ENCODE measurements at regions not wholly inside any gene's neighbourhood (a gene's known extent, or its start where the extent isn't known, plus 50 kb on each side); places are given as distances from the start of the nearest gene placed in this dataset.

DNA sequence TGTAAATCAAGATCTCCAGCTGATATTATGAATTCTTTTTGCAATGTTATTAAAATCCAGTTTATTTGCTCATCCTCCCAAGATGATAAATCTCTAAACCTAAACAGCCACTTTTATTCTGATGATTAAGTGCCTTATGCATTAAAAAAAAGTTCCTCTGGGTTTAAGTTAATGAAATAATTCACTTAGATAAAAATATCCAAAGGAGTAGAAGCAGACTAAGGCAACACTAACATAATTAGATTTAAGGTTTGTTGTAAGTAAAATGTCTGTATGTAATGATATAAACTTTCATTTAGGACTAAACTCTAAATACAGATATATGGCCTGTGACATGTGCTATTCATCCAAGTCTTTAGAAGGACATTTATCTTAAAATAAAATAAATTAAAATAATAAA lies 457.2 kb downstream of the TENT5A start:
- H3K4me3 ChIP-seq (ENCODE audit: low read depth, low read length) = no peak overlapping the region
- no peak for DNase-seq (ENCODE audit: low read depth)
- TF ChIP-seq, protein P1, sequence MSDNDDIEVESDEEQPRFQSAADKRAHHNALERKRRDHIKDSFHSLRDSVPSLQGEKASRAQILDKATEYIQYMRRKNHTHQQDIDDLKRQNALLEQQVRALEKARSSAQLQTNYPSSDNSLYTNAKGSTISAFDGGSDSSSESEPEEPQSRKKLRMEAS (IDR thresholded peaks at IDR 0.05; ENCODE audit: low read depth, low read length) = no peak
- TF ChIP-seq MYC (IDR thresholded peaks at IDR 0.05; ENCODE audit: low read depth, low read length) = no peak
- TF ChIP-seq POLR2A (IDR thresholded peaks at IDR 0.05; ENCODE audit: extremely low read depth, insufficient read length) = no peak
- TF ChIP-seq, protein P2, sequence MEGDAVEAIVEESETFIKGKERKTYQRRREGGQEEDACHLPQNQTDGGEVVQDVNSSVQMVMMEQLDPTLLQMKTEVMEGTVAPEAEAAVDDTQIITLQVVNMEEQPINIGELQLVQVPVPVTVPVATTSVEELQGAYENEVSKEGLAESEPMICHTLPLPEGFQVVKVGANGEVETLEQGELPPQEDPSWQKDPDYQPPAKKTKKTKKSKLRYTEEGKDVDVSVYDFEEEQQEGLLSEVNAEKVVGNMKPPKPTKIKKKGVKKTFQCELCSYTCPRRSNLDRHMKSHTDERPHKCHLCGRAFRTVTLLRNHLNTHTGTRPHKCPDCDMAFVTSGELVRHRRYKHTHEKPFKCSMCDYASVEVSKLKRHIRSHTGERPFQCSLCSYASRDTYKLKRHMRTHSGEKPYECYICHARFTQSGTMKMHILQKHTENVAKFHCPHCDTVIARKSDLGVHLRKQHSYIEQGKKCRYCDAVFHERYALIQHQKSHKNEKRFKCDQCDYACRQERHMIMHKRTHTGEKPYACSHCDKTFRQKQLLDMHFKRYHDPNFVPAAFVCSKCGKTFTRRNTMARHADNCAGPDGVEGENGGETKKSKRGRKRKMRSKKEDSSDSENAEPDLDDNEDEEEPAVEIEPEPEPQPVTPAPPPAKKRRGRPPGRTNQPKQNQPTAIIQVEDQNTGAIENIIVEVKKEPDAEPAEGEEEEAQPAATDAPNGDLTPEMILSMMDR (IDR thresholded peaks at IDR 0.05; ENCODE audit: low read depth, low read length) = no peak

GRCh38 chr6:81293896-81294295 lies 458.6 kb downstream of the TENT5A start:
- no peak overlapping the region for H3K4me3 ChIP-seq (ENCODE audit: low read depth, low read length)
- DNase-seq (ENCODE audit: low read depth) = no peak
- TF ChIP-seq POLR2A (IDR thresholded peaks at IDR 0.05; ENCODE audit: extremely low read depth, insufficient read length) (no peak), MYC (IDR thresholded peaks at IDR 0.05; ENCODE audit: low read depth, low read length) (no peak)
- TF ChIP-seq, protein P1 (IDR thresholded peaks at IDR 0.05; ENCODE audit: low read depth, low read length) = no peak
- TF ChIP-seq, protein P2 (IDR thresholded peaks at IDR 0.05; ENCODE audit: low read depth, low read length) = no peak

DNA sequence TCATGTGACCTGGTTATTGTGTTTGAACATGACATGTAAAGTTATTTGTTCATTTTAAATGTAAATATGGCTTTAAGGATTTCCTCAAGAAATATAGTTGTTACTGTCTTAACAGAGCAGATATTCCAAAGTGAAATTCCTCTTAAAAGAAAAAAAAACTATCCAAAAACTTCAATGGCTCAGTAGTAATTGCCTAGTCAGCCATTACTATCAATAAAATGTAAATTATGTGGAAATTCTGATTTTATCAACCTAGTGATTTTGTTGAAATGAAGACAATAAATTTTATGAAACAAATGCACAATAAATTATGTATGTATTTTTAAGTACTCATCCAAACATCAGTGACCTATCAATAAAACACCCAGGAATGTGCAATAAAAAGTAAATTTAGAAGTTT lies 463.3 kb downstream of the TENT5A start:
- TF ChIP-seq, protein P2 (IDR thresholded peaks at IDR 0.05; ENCODE audit: low read depth, low read length) = no peak
- TF ChIP-seq MYC (IDR thresholded peaks at IDR 0.05; ENCODE audit: low read depth, low read length) (no peak), POLR2A (IDR thresholded peaks at IDR 0.05; ENCODE audit: extremely low read depth, insufficient read length) (no peak)
- TF ChIP-seq, protein P1 (IDR thresholded peaks at IDR 0.05; ENCODE audit: low read depth, low read length) = no peak

DNA sequence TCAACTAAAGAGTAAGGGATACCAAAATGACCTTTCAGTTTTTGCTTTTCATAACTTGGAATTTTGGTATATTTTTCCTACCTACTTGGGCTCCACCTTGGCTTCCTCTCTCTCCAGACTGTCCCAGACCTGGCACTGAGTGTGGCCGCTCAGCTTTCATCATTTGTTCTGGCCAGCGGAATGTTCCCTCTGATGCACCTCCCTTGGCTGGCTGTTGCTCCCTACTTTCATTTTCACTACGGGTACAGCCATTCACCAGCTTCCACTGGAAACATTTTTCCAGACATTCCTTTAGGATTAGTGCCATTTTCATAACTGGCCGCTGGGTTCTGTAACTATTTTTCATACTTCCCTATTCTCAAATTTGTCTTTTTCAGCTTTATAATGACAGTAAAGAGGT lies 487.4 kb downstream of the TENT5A start:
- no peak for DNase-seq (ENCODE audit: low read depth)
- TF ChIP-seq, protein P2 (IDR thresholded peaks at IDR 0.05; ENCODE audit: low read depth, low read length) = no peak
- TF ChIP-seq POLR2A (IDR thresholded peaks at IDR 0.05; ENCODE audit: extremely low read depth, insufficient read length) (no peak), MYC (IDR thresholded peaks at IDR 0.05; ENCODE audit: low read depth, low read length) (no peak)
- TF ChIP-seq, protein P1 (IDR thresholded peaks at IDR 0.05; ENCODE audit: low read depth, low read length) = no peak
- H3K4me3 ChIP-seq (ENCODE audit: low read depth, low read length) = no peak overlapping the region

More for the DNA sequence above, 463.3 kb downstream of the TENT5A start:
- DNase-seq (ENCODE audit: low read depth) = no peak
- no peak overlapping the region for H3K4me3 ChIP-seq (ENCODE audit: low read depth, low read length)

DNA sequence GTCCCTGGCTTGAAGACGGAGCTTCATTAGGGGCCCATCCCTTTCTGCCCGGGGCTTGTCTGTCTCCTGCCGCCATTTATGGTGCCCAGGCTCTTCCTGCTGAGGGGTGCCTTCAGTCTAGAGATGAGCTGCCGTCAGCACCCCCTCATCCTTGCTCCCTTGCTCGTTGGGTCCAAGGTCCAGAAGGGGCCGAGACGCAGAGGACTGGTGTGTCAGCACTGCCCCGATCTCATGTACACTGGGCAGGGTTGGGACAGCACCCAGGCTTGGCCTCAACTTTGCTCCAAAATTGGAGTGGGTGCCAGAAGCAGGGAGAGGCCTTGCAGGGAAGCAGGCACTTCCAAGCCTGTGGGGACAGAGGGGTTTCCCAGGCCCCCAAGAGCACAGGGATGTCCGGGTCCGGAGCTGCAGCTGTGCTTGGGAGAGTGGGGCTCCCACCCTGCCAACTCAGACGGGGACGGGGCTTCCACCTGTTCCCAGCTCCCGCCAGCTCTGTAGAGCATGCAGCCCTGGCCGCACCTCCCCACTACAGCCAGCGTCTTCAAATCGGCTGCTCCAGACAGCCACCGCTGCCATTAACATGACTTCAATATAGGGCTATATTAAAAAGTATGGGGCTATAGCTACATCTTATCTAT lies 488.8 kb downstream of the TENT5A start:
- TF ChIP-seq MYC (IDR thresholded peaks at IDR 0.05; ENCODE audit: low read depth, low read length) (no peak), POLR2A (IDR thresholded peaks at IDR 0.05; ENCODE audit: extremely low read depth, insufficient read length) (no peak)
- TF ChIP-seq, protein P2 (IDR thresholded peaks at IDR 0.05; ENCODE audit: low read depth, low read length) = no peak
- TF ChIP-seq, protein P1 (IDR thresholded peaks at IDR 0.05; ENCODE audit: low read depth, low read length) = no peak
- DNase-seq (ENCODE audit: low read depth) = no peak
- H3K4me3 ChIP-seq (ENCODE audit: low read depth, low read length) = no peak overlapping the region

All from NB4 (cell line).